ENCODE measurements at regions not wholly inside any gene's neighbourhood (a gene's known extent, or its start where the extent isn't known, plus 50 kb on each side); places are given as distances from the start of the nearest gene placed in this dataset.
A peak's percentile ranks its signal among the peaks of the same experiment; 100 is the strongest.

- Mint-ChIP-seq H3K27ac (ENCODE audit: unreplicated experiment) (no peak overlapping the region), H3K4me3 (ENCODE audit: low read depth, unreplicated experiment) (no peak overlapping the region), H3K27me3 (ENCODE audit: unreplicated experiment) (no peaks in the 10 kb centered on the region), H3K4me1 (ENCODE audit: low read depth, unreplicated experiment) (peaks cover 8% of the 10 kb centered on the region), H3K9me3 (ENCODE audit: low read depth, unreplicated experiment) (no peaks in the 10 kb centered on the region), H3K36me3 (ENCODE audit: insufficient read depth, unreplicated experiment) (no peaks in the 10 kb centered on the region)
- DNase-seq, result no peak
- CTCF ChIA-PET, result no interaction called here
- no TSS peak for BruUV-seq (replicated peaks)
- intact Hi-C loops (cut with micrococcal nuclease; ENCODE audit: unreplicated experiment), result no loop called here
- no peak for TF ChIP-seq CTCF (IDR thresholded peaks at IDR 0.05; ENCODE audit: unreplicated experiment)
Measured at GRCh38 chr2:187644981-187645380, 90.7 kb upstream of the TFPI start.

- DNase-seq, result no peak
- intact Hi-C loops (cut with micrococcal nuclease; ENCODE audit: unreplicated experiment), result no loop called here
- H3K27me3 Mint-ChIP-seq (ENCODE audit: unreplicated experiment), result no peaks in the 10 kb centered on the region
- no peak for TF ChIP-seq CTCF (IDR thresholded peaks at IDR 0.05; ENCODE audit: unreplicated experiment)
- no peaks in the 10 kb centered on the region for H3K36me3 Mint-ChIP-seq (ENCODE audit: insufficient read depth, unreplicated experiment)
- H3K27ac Mint-ChIP-seq (ENCODE audit: unreplicated experiment), result no peak overlapping the region
- no peaks in the 10 kb centered on the region for H3K9me3 Mint-ChIP-seq (ENCODE audit: low read depth, unreplicated experiment)
- CTCF ChIA-PET, result no interaction called here
- no TSS peak for BruUV-seq (replicated peaks)
- no peak overlapping the region for H3K4me3 Mint-ChIP-seq (ENCODE audit: low read depth, unreplicated experiment)
- peaks cover 8% of the 10 kb centered on the region for H3K4me1 Mint-ChIP-seq (ENCODE audit: low read depth, unreplicated experiment)
Measured at GRCh38 chr2:187646556-187646955, 92.3 kb upstream of the TFPI start.

- Mint-ChIP-seq H3K4me3 (ENCODE audit: low read depth, unreplicated experiment) (no peak overlapping the region), H3K27me3 (ENCODE audit: unreplicated experiment) (no peaks in the 10 kb centered on the region), H3K4me1 (ENCODE audit: low read depth, unreplicated experiment) (no peaks in the 10 kb centered on the region), H3K27ac (ENCODE audit: unreplicated experiment) (no peak overlapping the region), H3K9me3 (ENCODE audit: low read depth, unreplicated experiment) (no peaks in the 10 kb centered on the region), H3K36me3 (ENCODE audit: insufficient read depth, unreplicated experiment) (no peaks in the 10 kb centered on the region)
- intact Hi-C loops (cut with micrococcal nuclease; ENCODE audit: unreplicated experiment), result no loop called here
- CTCF ChIA-PET, result no interaction called here
- no TSS peak for BruUV-seq (replicated peaks)
- no peak for TF ChIP-seq CTCF (IDR thresholded peaks at IDR 0.05; ENCODE audit: unreplicated experiment)
- DNase-seq, result peak; percentile 16
Measured at GRCh38 chr2:187654535-187654934, 100.3 kb upstream of the TFPI start.

- H3K36me3 Mint-ChIP-seq (ENCODE audit: insufficient read depth, unreplicated experiment), result no peaks in the 10 kb centered on the region
- BruUV-seq (replicated peaks), result no TSS peak
- TF ChIP-seq CTCF (IDR thresholded peaks at IDR 0.05; ENCODE audit: unreplicated experiment), result no peak
- no peak overlapping the region for H3K27ac Mint-ChIP-seq (ENCODE audit: unreplicated experiment)
- H3K4me1 Mint-ChIP-seq (ENCODE audit: low read depth, unreplicated experiment), result no peaks in the 10 kb centered on the region
- H3K9me3 Mint-ChIP-seq (ENCODE audit: low read depth, unreplicated experiment), result no peaks in the 10 kb centered on the region
- H3K27me3 Mint-ChIP-seq (ENCODE audit: unreplicated experiment), result no peaks in the 10 kb centered on the region
- no peak overlapping the region for H3K4me3 Mint-ChIP-seq (ENCODE audit: low read depth, unreplicated experiment)
- intact Hi-C loops (cut with micrococcal nuclease; ENCODE audit: unreplicated experiment), result no loop called here
- CTCF ChIA-PET, result no interaction called here
- DNase-seq, result no peak
Measured at GRCh38 chr2:187655001-187655400, 100.8 kb upstream of the TFPI start.

- H3K4me3 Mint-ChIP-seq (ENCODE audit: low read depth, unreplicated experiment), result no peak overlapping the region
- CTCF ChIA-PET, result no interaction called here
- H3K9me3 Mint-ChIP-seq (ENCODE audit: low read depth, unreplicated experiment), result peaks cover 2% of the 10 kb centered on the region
- no peak for TF ChIP-seq CTCF (IDR thresholded peaks at IDR 0.05; ENCODE audit: unreplicated experiment)
- DNase-seq, result no peak
- H3K27ac Mint-ChIP-seq (ENCODE audit: unreplicated experiment), result no peak overlapping the region
- intact Hi-C loops (cut with micrococcal nuclease; ENCODE audit: unreplicated experiment), result no loop called here
- no peaks in the 10 kb centered on the region for H3K36me3 Mint-ChIP-seq (ENCODE audit: insufficient read depth, unreplicated experiment)
- H3K27me3 Mint-ChIP-seq (ENCODE audit: unreplicated experiment), result no peaks in the 10 kb centered on the region
- no peaks in the 10 kb centered on the region for H3K4me1 Mint-ChIP-seq (ENCODE audit: low read depth, unreplicated experiment)
- BruUV-seq (replicated peaks), result no TSS peak
Measured at GRCh38 chr2:187656123-187656522, 101.9 kb upstream of the TFPI start.
